ENCODE measurements at regions not wholly inside any gene's neighbourhood (a gene's known extent, or its start where the extent isn't known, plus 50 kb on each side); places are given as distances from the start of the nearest gene placed in this dataset.
"Not testable (repeated sequence)": the region's sequence is repeated elsewhere in the genome, so short reads cannot be mapped to it uniquely, and the experiment has no call there.

DNA sequence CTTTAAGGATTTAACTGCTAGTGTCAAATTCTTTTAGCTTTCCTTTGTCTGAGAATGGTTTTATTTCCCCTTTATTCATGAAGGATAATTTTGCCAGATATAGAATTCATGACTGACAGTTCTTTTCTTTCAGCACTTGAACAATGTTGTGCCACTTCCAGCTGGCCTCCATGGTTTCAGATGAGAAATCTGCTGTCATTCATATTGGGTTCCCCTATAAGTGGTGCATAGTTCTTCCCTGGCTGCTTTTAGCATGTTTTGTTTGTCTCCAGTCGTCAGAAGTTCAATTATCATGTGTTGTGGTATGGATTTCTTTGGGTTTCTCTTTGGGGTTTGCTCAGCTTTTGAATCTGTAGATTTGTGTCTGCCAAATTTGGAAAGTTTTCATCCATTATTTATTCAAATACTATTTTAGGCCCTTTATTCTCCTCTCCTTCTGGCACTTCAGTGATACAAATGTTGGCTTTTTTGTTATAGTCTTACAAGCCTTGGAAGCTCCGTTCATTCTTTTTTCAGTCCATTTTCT, 76.3 kb upstream of the TGM3 start:
- H3K9me3 ChIP-seq (ENCODE audit: control insufficient read depth, insufficient read depth, low read length): no peaks in the 10 kb centered on the region
- no peak overlapping the region for H3K27ac ChIP-seq (ENCODE audit: low read depth, low read length)
- DNase-seq (ENCODE audit: low read depth, low spot score): no peak
- ChIA-PET POLR2A (no interaction called here), CTCF (interaction anchor here (2.5 kb wide), 1 partner anchor 12 kb away, joined by 18 read pairs; no protein-coding TSS in a partner anchor)
- no peak overlapping the region for H3K4me3 ChIP-seq (ENCODE audit: low read depth, low read length)
- TF ChIP-seq, protein P1, sequence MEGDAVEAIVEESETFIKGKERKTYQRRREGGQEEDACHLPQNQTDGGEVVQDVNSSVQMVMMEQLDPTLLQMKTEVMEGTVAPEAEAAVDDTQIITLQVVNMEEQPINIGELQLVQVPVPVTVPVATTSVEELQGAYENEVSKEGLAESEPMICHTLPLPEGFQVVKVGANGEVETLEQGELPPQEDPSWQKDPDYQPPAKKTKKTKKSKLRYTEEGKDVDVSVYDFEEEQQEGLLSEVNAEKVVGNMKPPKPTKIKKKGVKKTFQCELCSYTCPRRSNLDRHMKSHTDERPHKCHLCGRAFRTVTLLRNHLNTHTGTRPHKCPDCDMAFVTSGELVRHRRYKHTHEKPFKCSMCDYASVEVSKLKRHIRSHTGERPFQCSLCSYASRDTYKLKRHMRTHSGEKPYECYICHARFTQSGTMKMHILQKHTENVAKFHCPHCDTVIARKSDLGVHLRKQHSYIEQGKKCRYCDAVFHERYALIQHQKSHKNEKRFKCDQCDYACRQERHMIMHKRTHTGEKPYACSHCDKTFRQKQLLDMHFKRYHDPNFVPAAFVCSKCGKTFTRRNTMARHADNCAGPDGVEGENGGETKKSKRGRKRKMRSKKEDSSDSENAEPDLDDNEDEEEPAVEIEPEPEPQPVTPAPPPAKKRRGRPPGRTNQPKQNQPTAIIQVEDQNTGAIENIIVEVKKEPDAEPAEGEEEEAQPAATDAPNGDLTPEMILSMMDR (IDR thresholded peaks at IDR 0.05; ENCODE audit: low read depth, low read length): no peak
- H3K27me3 ChIP-seq (ENCODE audit: control insufficient read depth, insufficient read depth, low read length): peaks cover 2% of the 10 kb centered on the region

DNA sequence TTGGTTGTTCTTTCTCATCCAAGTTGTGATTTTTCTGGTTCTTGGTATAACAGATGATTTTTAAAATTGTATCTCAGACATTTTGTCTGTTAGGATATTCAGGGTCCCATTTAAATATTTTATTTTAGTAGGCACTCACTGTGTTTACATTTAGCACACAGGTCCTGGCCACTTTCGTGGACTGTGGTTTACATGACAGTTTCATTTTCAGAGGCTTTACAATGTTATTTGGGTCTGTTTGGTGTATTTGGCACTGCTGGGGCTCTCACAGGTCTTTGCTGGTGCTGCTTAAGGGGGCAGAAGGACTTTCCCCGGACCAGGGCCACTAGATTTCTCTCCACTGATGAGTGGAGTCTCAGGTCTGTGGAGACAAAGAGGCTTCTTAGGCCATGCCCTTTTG, 75.5 kb upstream of the TGM3 start:
- no peak overlapping the region for H3K4me3 ChIP-seq (ENCODE audit: low read depth, low read length)
- no peak for DNase-seq (ENCODE audit: low read depth, low spot score)
- ChIA-PET POLR2A (no interaction called here), CTCF (no interaction called here)
- no peaks in the 10 kb centered on the region for H3K9me3 ChIP-seq (ENCODE audit: control insufficient read depth, insufficient read depth, low read length)
- H3K27ac ChIP-seq (ENCODE audit: low read depth, low read length): no peak overlapping the region
- H3K27me3 ChIP-seq (ENCODE audit: control insufficient read depth, insufficient read depth, low read length): peaks cover 2% of the 10 kb centered on the region
- TF ChIP-seq, protein P1 (IDR thresholded peaks at IDR 0.05; ENCODE audit: low read depth, low read length): no peak

DNA sequence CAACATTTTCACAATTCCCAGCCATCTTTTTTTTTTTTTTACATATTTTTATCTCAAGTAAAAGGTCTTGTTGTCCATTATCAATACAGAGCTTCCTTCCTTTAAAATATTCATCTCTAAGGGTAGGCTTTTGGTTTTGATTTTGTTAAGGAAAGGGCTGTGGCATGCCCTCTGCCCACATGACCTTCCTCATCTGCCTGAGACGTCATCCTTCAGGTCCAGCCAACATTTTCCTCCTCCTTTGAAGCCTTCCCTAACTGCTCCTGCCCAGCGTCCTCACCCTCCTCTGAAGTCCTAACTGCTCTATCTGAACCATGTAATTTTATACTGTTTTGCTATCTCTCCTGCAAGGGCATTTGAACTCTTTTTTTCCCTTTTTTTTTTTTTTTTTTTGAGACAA, 73.9 kb upstream of the TGM3 start:
- Histone ChIP-seq H3K27me3 (ENCODE audit: control insufficient read depth, insufficient read depth, low read length) (peaks cover 2% of the 10 kb centered on the region), H3K9me3 (ENCODE audit: control insufficient read depth, insufficient read depth, low read length) (no peaks in the 10 kb centered on the region), H3K4me3 (ENCODE audit: low read depth, low read length) (no peak overlapping the region), H3K27ac (ENCODE audit: low read depth, low read length) (no peak overlapping the region)
- POLR2A ChIA-PET: no interaction called here
- no peak for DNase-seq (ENCODE audit: low read depth, low spot score)
- CTCF ChIA-PET: interaction anchor here (0.6 to 1.0 kb wide), 3 partner anchors 14 to 1009 kb away, joined by 3 read pairs; no protein-coding TSS in a partner anchor
- TF ChIP-seq, protein P1 (IDR thresholded peaks at IDR 0.05; ENCODE audit: low read depth, low read length): no peak

DNA sequence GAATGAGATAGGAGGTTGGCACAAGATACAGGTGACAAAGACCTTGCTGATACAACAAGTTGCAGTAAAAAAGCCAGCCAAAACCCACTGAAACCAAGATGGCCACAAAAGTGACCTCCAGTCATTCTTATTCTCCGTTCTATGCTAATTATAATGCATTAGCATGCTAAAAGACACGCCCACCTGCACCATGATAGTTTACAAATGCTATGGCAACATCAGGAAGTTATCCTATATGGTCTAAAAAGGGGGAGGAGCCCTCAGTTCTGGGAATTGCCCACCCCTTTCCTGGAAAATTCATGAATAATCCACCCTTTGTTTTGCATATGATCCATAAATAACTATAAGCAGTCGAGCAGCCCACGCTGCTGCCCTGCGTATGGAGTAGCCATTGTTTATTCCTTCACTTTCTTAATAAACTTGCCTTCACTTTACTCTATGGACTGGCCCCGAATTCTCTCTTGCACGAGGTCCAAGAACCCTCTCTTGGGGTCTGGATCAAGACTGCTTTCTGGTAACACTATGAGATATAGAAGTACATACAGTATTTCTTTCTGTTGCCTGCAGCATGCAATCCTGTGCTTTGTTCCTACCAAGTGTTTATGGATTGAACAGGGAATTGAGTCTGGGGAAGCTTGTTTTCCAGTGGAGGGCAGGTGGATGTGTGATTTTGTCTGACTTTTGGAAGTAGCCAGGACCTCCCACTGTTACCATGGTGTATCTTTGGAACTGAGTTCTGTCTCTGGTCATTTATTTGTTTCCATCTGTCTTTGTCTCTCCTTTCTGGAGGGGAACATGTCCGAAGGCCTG, 72.0 kb upstream of the TGM3 start:
- H3K9me3 ChIP-seq (ENCODE audit: control insufficient read depth, insufficient read depth, low read length): no peaks in the 10 kb centered on the region

DNA sequence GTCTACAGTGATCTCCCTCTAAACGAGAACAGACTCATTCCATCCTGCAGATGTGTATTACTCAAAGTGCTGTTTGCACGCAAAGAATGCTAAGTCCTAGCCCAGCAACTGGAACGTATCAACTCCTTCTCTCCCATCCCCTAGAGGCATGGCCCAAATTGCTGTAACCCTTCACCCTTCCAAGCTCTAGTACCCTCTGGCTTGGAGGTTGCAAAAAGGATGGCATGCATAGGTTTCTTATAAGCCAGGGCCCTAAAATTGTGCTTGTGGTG, 71.5 kb upstream of the TGM3 start:
- POLR2A ChIA-PET: no interaction called here
- Histone ChIP-seq H3K9me3 (ENCODE audit: control insufficient read depth, insufficient read depth, low read length) (no peaks in the 10 kb centered on the region), H3K27ac (ENCODE audit: low read depth, low read length) (no peak overlapping the region), H3K27me3 (ENCODE audit: control insufficient read depth, insufficient read depth, low read length) (peaks cover 2% of the 10 kb centered on the region), H3K4me3 (ENCODE audit: low read depth, low read length) (no peak overlapping the region)
- CTCF ChIA-PET: no interaction called here
- no peak for DNase-seq (ENCODE audit: low read depth, low spot score)
- TF ChIP-seq, protein P1 (IDR thresholded peaks at IDR 0.05; ENCODE audit: low read depth, low read length): no peak

More for the DNA sequence above, 72.0 kb upstream of the TGM3 start:
- no peak overlapping the region for H3K4me3 ChIP-seq (ENCODE audit: low read depth, low read length)
- H3K27ac ChIP-seq (ENCODE audit: low read depth, low read length): no peak overlapping the region
- peaks cover 2% of the 10 kb centered on the region for H3K27me3 ChIP-seq (ENCODE audit: control insufficient read depth, insufficient read depth, low read length)
- CTCF ChIA-PET: no interaction called here
- no peak for DNase-seq (ENCODE audit: low read depth, low spot score)
- TF ChIP-seq, protein P1 (IDR thresholded peaks at IDR 0.05; ENCODE audit: low read depth, low read length): no peak
- POLR2A ChIA-PET: no interaction called here

DNA sequence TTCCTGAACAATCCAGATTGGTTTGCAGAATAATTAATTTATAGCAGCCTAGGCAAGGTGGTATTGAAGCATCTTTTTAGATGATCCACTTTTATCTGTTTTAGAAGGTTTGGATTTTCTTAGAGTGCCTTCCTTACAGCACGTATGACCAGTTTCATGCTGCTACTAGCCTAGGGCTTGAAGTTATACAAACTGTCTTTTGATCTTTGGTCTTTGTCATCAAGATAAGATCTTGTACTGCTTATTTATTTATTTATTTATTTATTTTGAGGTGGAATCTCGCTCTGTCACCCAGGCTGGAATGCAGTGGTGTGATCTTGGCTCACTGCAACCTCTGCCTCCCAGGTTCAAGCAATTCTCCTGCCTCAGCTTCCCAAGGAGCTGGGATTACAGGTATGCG, 68.5 kb upstream of the TGM3 start:
- H3K27ac ChIP-seq (ENCODE audit: low read depth, low read length); H3K27me3 ChIP-seq (ENCODE audit: control insufficient read depth, insufficient read depth, low read length); H3K4me3 ChIP-seq (ENCODE audit: low read depth, low read length); CTCF ChIA-PET; H3K9me3 ChIP-seq (ENCODE audit: control insufficient read depth, insufficient read depth, low read length); DNase-seq (ENCODE audit: low read depth, low spot score); POLR2A ChIA-PET: not testable (repeated sequence)

Measured in AG04450 (cell line).